Right lobe of liver (tissue), 6 donors: ENCODE measurements at regions not wholly inside any gene's neighbourhood (a gene's known extent, or its start where the extent isn't known, plus 50 kb on each side); places are given as distances from the start of the nearest gene placed in this dataset.
"Not testable (repeated sequence)": the region's sequence is repeated elsewhere in the genome, so short reads cannot be mapped to it uniquely, and the experiment has no call there.

ENCODE experiments used
- ATAC-seq, 4 donors: fragments of 200-7000 bp; cut with Tn5 transposase; one replicate each; pipeline ENCODE4 v1.9.1; 2020; ENCODE audit warnings: mild to moderate bottlenecking in 4 of 4, moderate library complexity in 4 of 4
- DNase-seq, 3 donors: peaks; one replicate each; pipeline ENCODE4 v3.0.0-alpha.2; 2020
- H3K27ac ChIP-seq, 3 donors: fragments of 200-600 bp; one replicate each; pipeline ENCODE4 v1.8.0; 2022
- H3K27me3 ChIP-seq, 2 donors: fragments of 200-600 bp; one replicate each; pipeline ENCODE4 v1.8.0; 2022
- H3K36me3 ChIP-seq, 4 donors: fragments of 200-600 bp; sonication (generic) in 1 of 4; one replicate each; pipeline versions ENCODE4 v1.5.1 to v1.8.0; 2017 to 2022; ENCODE audit warnings: control low read depth in 1 of 4
- H3K4me1 ChIP-seq, 4 donors: fragments of 200-600 bp; sonication (generic) in 1 of 4; one replicate each; pipeline versions ENCODE4 v1.5.1 to v1.8.0; 2017 to 2022; ENCODE audit warnings: control low read depth in 1 of 4
- H3K4me3 ChIP-seq, 3 donors: fragments of 200-600 bp; one replicate each; pipeline ENCODE4 v1.8.0; 2022
- H3K9me3 ChIP-seq, 4 donors: fragments of 200-600 bp; sonication (generic) in 1 of 4; one replicate each; pipeline versions ENCODE4 v1.5.1 to v1.8.0; 2017 to 2022; ENCODE audit warnings: control low read depth in 1 of 4
- POLR2A ChIP-seq: fragments of 450-650 bp; IDR thresholded peaks from one replicate; pipeline ENCODE4 v1.6.1; 2017; ENCODE audit warnings: antibody characterized with exemption, mild to moderate bottlenecking
- WGBS: methylation state at CpG from one replicate; pipeline ENCODE4 v1.1.6; 2018; ENCODE audit warnings: low coverage, low lambda C conversion rate; ENCODE audit not compliant: insufficient coverage; ENCODE audit errors: missing lambda C conversion rate; 5-methylcytosine and 5-hydroxymethylcytosine counted together
- intact Hi-C, 2 donors: fragments of 100-400 bp; cut with DNase I; formaldehyde crosslinking; loops; one replicate each; pipeline versions ENCODE4 v1.11.2 to v1.14.1; 2022
- TF ChIP-seq, protein P1 (sequence below), 4 donors: fragments of 200-600 bp in 3 of 4; fragments of 450-650 bp in 1 of 4; IDR thresholded peaks; one replicate each; pipeline versions ENCODE4 v1.5.1 to v1.8.0; 2016 to 2022; ENCODE audit warnings: antibody characterized with exemption in 4 of 4, mild to moderate bottlenecking in 2 of 4
- donor health status: DM: no; HTN: yes; CAD: no.
- donor health status: DM: no; HTN: no; CAD: no.
- donor health status: DM: no; HTN: no; CAD: no.
- donor health status: DM: no; HTN: yes; CAD: no.
- donor health status: DM: no; HTN: yes; CAD: no.

DNA sequence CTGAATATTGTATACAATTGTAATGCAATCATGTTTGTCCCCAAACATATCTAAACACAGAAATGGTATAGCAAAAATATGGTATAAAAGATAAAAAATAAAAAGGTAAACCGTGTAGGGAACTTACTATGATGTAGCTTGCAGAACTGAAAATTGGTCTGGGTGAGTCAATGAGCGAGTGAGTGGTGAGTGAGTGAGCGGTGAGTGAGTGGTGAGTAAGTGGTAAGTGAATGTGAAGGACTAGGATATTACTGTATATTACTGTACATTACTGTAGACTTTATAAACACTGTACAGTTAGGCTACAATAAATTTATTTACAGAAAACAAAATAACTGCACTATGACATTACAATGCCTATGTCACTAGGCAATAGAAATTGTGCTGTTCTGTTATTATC lies 1163.2 kb upstream of the SORCS1 start:
- no peak for ATAC-seq
- no peak overlapping the region for H3K4me3 ChIP-seq
- TF ChIP-seq POLR2A = no peak
- TF ChIP-seq, protein P1, sequence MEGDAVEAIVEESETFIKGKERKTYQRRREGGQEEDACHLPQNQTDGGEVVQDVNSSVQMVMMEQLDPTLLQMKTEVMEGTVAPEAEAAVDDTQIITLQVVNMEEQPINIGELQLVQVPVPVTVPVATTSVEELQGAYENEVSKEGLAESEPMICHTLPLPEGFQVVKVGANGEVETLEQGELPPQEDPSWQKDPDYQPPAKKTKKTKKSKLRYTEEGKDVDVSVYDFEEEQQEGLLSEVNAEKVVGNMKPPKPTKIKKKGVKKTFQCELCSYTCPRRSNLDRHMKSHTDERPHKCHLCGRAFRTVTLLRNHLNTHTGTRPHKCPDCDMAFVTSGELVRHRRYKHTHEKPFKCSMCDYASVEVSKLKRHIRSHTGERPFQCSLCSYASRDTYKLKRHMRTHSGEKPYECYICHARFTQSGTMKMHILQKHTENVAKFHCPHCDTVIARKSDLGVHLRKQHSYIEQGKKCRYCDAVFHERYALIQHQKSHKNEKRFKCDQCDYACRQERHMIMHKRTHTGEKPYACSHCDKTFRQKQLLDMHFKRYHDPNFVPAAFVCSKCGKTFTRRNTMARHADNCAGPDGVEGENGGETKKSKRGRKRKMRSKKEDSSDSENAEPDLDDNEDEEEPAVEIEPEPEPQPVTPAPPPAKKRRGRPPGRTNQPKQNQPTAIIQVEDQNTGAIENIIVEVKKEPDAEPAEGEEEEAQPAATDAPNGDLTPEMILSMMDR (IDR thresholded peaks at IDR 0.05) = no peak
- WGBS = 71% methylated on average over 3 of the region's 3 CpGs
- H3K4me1 ChIP-seq = no peaks in the 10 kb centered on the region
- no peaks in the 10 kb centered on the region for H3K27me3 ChIP-seq
- DNase-seq = no peak
- no peak overlapping the region for H3K27ac ChIP-seq
- no peaks in the 10 kb centered on the region for H3K9me3 ChIP-seq
- H3K36me3 ChIP-seq = no peaks in the 10 kb centered on the region
- intact Hi-C loops = no loop called here

DNA sequence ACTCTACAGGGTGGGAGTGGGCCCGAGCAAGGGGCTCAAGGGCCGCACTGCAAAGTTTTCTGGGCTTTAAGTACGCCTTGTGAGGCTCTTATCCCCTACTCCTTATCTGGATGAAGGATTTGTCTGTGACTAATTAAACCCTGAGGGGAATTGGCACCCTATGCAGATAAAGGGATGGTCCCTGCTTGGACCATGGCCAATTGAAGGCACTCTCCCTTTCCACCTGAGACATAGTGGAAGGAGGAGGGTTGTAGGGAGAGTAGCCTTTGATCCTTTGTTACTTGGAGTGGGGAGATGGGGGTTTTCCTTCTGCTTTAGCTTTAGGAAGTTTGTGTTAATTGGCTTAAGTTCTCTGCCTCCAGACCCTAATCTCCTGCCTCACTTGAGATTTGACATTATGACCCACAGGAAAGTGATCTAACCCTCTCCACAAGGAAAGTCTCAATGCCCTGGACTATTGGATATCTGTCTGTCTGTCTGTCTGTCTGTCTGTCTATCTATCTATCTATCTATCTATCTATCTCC lies 1158.8 kb upstream of the SORCS1 start:
- no peaks in the 10 kb centered on the region for H3K36me3 ChIP-seq
- H3K27me3 ChIP-seq = no peaks in the 10 kb centered on the region
- no peak for TF ChIP-seq POLR2A
- TF ChIP-seq, protein P1 (IDR thresholded peaks at IDR 0.05) = no peak
- H3K4me1 ChIP-seq = no peaks in the 10 kb centered on the region
- no peak overlapping the region for H3K27ac ChIP-seq
- 47% methylated on average over 2 of the region's 3 CpGs for WGBS
- H3K4me3 ChIP-seq = no peak overlapping the region
- ATAC-seq = no peak
- no peak for DNase-seq
- intact Hi-C loops = no loop called here
- H3K9me3 ChIP-seq = no peaks in the 10 kb centered on the region

DNA sequence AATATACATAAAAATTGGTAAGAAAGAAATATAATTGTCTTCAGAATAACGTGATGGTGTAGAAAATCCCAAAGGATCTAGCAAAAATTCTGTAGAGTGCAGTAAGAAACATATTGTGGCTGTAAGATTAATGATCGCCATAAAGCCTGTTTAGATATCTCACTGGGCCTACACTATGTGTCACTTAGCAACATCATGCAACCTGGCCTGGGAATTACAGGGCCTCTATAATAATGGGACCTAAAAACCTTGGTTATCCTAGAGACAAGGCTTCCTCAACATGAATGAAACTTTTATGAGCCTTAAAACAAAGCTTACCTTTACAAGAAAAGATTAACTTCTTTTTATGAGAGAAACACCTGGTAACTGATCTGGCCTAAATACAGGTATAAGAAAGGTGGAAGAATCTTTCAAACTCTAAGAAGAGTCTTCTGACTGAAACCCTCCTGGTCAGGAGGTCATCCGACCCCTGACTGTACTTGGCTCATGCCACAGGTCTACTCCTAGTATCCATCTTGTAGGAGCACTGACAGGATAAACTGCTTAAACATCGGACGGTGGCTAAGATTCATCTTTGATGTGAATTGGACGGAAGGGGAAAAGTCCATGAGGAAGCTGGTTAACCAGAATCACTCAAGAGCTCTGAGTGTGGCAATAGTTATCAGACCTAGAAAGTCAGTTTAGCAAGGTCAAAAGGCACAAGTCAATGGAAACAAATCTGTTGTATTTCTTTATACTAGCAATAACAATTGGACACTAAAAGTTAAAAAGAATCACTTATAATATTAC lies 1155.1 kb upstream of the SORCS1 start:
- H3K27ac ChIP-seq = no peak overlapping the region
- no peak for TF ChIP-seq POLR2A
- TF ChIP-seq, protein P1 (IDR thresholded peaks at IDR 0.05) = no peak
- intact Hi-C loops = no loop called here
- H3K9me3 ChIP-seq = no peaks in the 10 kb centered on the region
- no peaks in the 10 kb centered on the region for H3K27me3 ChIP-seq
- no peak for ATAC-seq
- no peak overlapping the region for H3K4me3 ChIP-seq
- H3K4me1 ChIP-seq = no peaks in the 10 kb centered on the region
- no peaks in the 10 kb centered on the region for H3K36me3 ChIP-seq
- 69% methylated on average over 6 of the region's 6 CpGs for WGBS
- DNase-seq = no peak

DNA sequence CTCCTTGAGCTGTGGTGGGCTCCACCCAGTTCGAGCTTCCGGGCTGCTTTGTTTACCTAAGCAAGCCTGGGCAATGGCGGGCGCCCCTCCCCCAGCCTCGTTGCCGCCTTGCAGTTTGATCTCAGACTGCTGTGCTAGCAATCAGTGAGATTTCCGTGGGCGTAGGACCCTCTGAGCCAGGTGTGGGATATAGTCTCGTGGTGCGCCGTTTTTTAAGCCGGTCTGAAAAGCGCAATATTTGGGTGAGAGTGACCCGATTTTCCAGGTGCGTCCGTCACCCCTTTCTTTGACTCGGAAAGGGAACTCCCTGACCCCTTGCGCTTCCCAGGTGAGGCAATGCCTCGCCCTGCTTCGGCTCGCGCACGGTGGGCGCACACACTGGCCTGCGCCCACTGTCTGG lies 1151.1 kb upstream of the SORCS1 start:
- WGBS = 100% methylated on average over 7 of the region's 25 CpGs
- H3K36me3 ChIP-seq, intact Hi-C loops, H3K9me3 ChIP-seq, DNase-seq, H3K27me3 ChIP-seq, ATAC-seq, H3K4me1 ChIP-seq, H3K27ac ChIP-seq: not testable (repeated sequence)
- H3K4me3 ChIP-seq = peak overlapping the region in 1 of 3 donors; percentile 21

DNA sequence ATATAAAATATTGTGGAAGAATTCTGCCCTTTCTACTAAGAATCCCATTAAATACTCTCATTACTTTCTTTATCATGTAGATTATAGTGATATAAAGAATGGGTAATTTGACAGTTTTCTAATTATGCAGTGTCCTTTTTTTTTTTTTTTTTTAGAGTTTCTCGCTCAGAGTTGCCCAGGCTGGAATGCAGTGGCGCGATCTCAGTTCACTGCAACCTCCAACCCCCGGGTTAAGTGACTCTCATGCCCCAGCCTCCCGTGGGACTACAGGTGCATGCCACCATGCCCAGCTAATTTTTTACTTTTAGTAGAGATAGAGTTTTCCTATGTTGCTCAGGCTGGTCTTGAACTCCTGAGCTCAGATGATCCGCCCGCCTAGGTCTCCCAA lies 1143.4 kb upstream of the SORCS1 start:
- no peaks in the 10 kb centered on the region for H3K27me3 ChIP-seq
- no peak for ATAC-seq
- no peak for DNase-seq
- no peaks in the 10 kb centered on the region for H3K4me1 ChIP-seq
- no peak for TF ChIP-seq POLR2A
- TF ChIP-seq, protein P1 (IDR thresholded peaks at IDR 0.05) = no peak
- no peak overlapping the region for H3K27ac ChIP-seq
- no peaks in the 10 kb centered on the region for H3K36me3 ChIP-seq
- H3K9me3 ChIP-seq = no peaks in the 10 kb centered on the region
- no peak overlapping the region for H3K4me3 ChIP-seq
- 83% methylated on average over 5 of the region's 7 CpGs for WGBS
- intact Hi-C loops = no loop called here
